ENCODE measurements at regions not wholly inside any gene's neighbourhood (a gene's known extent, or its start where the extent isn't known, plus 50 kb on each side); places are given as distances from the start of the nearest gene placed in this dataset.

DNA sequence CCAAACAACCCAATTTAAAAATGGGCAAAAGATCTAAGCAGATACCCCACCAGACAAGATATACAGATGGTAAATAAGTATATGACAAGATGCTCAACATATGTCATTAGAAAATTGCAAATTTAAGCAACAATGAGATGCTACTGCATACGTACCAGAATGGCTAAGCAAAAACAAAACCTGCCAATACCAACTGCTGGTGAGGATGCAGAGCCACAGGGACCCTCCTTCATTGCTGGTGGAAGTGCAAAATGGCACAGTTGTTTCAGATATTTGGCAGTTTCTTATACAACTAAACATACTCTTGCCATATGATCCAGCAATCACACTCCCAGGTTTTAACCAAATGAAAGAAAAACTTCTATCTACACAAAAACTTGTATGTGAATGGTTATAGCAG, 178.9 kb downstream of the BARX1 start:
- H2AFZ ChIP-seq (ENCODE audit: low read length) = no peak overlapping the region
- H3K4me1 ChIP-seq (ENCODE audit: control insufficient read depth, extremely low read depth, insufficient read depth, low read length) = no peaks in the 10 kb centered on the region
- H3K27ac ChIP-seq (ENCODE audit: insufficient read depth, low read length) = no peak overlapping the region
- no peaks in the 10 kb centered on the region for H3K9me3 ChIP-seq (ENCODE audit: control insufficient read depth, insufficient read depth, low read depth, low read length)
- H3K27me3 ChIP-seq (ENCODE audit: control insufficient read depth, insufficient read depth, low read length) = no peaks in the 10 kb centered on the region
- no peaks in the 10 kb centered on the region for H3K79me2 ChIP-seq (ENCODE audit: control insufficient read depth, insufficient read depth, low read length)
- H3K36me3 ChIP-seq (ENCODE audit: control insufficient read depth, insufficient read depth, low read length) = no peaks in the 10 kb centered on the region
- no peak for DNase-seq (ENCODE audit: low read depth in 2 of 2)
- H4K20me1 ChIP-seq (ENCODE audit: control insufficient read depth, extremely low read depth, insufficient read depth, low read length) = no peaks in the 10 kb centered on the region
- no peak overlapping the region for H3K4me2 ChIP-seq (ENCODE audit: extremely low read depth, insufficient read depth, low read length)
- no peak overlapping the region for H3K4me3 ChIP-seq (replicated peaks in 1 of 4; ENCODE audit: control extremely low read depth in 1 of 4, insufficient read depth in 1 of 4, low read depth in 3 of 4, low read length in 4 of 4)
- TF ChIP-seq, protein P1, sequence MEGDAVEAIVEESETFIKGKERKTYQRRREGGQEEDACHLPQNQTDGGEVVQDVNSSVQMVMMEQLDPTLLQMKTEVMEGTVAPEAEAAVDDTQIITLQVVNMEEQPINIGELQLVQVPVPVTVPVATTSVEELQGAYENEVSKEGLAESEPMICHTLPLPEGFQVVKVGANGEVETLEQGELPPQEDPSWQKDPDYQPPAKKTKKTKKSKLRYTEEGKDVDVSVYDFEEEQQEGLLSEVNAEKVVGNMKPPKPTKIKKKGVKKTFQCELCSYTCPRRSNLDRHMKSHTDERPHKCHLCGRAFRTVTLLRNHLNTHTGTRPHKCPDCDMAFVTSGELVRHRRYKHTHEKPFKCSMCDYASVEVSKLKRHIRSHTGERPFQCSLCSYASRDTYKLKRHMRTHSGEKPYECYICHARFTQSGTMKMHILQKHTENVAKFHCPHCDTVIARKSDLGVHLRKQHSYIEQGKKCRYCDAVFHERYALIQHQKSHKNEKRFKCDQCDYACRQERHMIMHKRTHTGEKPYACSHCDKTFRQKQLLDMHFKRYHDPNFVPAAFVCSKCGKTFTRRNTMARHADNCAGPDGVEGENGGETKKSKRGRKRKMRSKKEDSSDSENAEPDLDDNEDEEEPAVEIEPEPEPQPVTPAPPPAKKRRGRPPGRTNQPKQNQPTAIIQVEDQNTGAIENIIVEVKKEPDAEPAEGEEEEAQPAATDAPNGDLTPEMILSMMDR (conservative IDR thresholded peaks at IDR 0.05 in 1 of 2, IDR thresholded peaks at IDR 0.05 in 1 of 2; ENCODE audit: low read depth in 1 of 2, low read length in 2 of 2) = no peak
- no peak for TF ChIP-seq EZH2 (IDR thresholded peaks at IDR 0.05; ENCODE audit: low read length, missing control alignments)
- H3K9ac ChIP-seq (ENCODE audit: insufficient read depth, low read length) = no peak overlapping the region

DNA sequence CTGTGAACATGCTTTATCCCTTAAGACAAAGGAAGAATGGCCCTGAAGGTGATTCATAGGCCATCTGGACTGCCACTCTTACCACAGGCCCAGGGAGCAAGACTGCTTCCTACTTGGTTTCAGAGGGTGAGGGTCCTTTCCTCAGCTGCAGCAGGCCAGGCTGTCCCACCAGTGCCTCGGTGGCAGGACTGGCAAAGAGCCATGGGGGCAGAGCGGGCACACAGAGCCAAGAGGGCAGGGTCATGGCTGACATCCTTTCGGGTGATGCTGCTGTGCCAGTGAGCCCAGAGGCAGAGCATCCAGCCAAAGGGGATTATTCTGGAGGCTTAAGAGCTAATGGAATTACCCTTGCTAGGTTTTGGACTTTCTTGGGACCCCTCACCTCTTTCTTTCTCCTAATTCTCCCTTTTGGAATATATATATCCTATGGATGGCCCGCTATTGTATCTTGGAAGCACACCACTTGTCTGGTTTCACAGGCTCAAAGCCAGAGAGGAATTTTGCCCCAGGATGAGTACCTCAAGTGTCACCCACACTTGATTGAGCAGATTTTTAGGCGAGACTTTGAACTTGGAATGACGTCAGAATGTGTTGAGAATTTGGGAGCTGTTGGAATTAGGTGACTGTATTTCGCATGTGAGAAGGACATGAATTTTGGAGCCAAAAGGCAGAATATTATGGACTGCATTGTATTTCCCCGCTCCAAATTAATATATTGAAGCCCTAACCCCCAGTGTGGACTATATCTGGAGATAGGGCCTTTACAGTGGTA, 180.6 kb downstream of the BARX1 start:
- Histone ChIP-seq H2AFZ (ENCODE audit: low read length) (no peak overlapping the region), H3K4me1 (ENCODE audit: control insufficient read depth, extremely low read depth, insufficient read depth, low read length) (no peaks in the 10 kb centered on the region), H4K20me1 (ENCODE audit: control insufficient read depth, extremely low read depth, insufficient read depth, low read length) (no peaks in the 10 kb centered on the region), H3K9ac (ENCODE audit: insufficient read depth, low read length) (no peak overlapping the region), H3K9me3 (ENCODE audit: control insufficient read depth, insufficient read depth, low read depth, low read length) (no peaks in the 10 kb centered on the region), H3K4me2 (ENCODE audit: extremely low read depth, insufficient read depth, low read length) (no peak overlapping the region), H3K4me3 (replicated peaks in 1 of 4; ENCODE audit: control extremely low read depth in 1 of 4, insufficient read depth in 1 of 4, low read depth in 3 of 4, low read length in 4 of 4) (no peak overlapping the region), H3K79me2 (ENCODE audit: control insufficient read depth, insufficient read depth, low read length) (no peaks in the 10 kb centered on the region), H3K36me3 (ENCODE audit: control insufficient read depth, insufficient read depth, low read length) (no peaks in the 10 kb centered on the region), H3K27ac (ENCODE audit: insufficient read depth, low read length) (no peak overlapping the region), H3K27me3 (ENCODE audit: control insufficient read depth, insufficient read depth, low read length) (no peaks in the 10 kb centered on the region)
- TF ChIP-seq EZH2 (IDR thresholded peaks at IDR 0.05; ENCODE audit: low read length, missing control alignments) = no peak
- TF ChIP-seq, protein P1 (conservative IDR thresholded peaks at IDR 0.05 in 1 of 2, IDR thresholded peaks at IDR 0.05 in 1 of 2; ENCODE audit: low read depth in 1 of 2, low read length in 2 of 2) = no peak
- no peak for DNase-seq (ENCODE audit: low read depth in 2 of 2)

DNA sequence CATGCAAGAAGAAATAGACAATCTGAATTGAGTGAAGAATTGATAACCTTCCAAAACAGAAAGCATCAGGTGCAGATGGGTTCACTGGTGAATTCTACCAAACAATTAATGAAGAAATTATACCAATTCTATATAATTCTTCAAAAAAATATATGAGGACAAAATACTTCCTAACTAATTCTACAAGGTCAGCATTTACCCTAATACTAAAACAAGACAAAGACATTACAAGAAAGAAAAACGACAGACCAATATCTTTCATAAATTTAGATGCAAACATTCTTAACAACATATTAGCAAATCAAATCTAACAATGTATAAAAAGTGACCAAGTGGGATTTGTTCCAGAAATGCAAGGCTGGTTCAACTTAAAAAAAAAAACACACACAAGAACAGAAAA, 183.9 kb downstream of the BARX1 start:
- Histone ChIP-seq H3K27ac (ENCODE audit: insufficient read depth, low read length) (no peak overlapping the region), H3K4me3 (replicated peaks in 1 of 4; ENCODE audit: control extremely low read depth in 1 of 4, insufficient read depth in 1 of 4, low read depth in 3 of 4, low read length in 4 of 4) (no peak overlapping the region), H3K79me2 (ENCODE audit: control insufficient read depth, insufficient read depth, low read length) (no peaks in the 10 kb centered on the region), H3K4me2 (ENCODE audit: extremely low read depth, insufficient read depth, low read length) (no peak overlapping the region), H2AFZ (ENCODE audit: low read length) (no peak overlapping the region), H3K4me1 (ENCODE audit: control insufficient read depth, extremely low read depth, insufficient read depth, low read length) (no peaks in the 10 kb centered on the region), H3K9ac (ENCODE audit: insufficient read depth, low read length) (no peak overlapping the region), H3K36me3 (ENCODE audit: control insufficient read depth, insufficient read depth, low read length) (no peaks in the 10 kb centered on the region), H3K27me3 (ENCODE audit: control insufficient read depth, insufficient read depth, low read length) (no peaks in the 10 kb centered on the region), H3K9me3 (ENCODE audit: control insufficient read depth, insufficient read depth, low read depth, low read length) (no peaks in the 10 kb centered on the region), H4K20me1 (ENCODE audit: control insufficient read depth, extremely low read depth, insufficient read depth, low read length) (no peaks in the 10 kb centered on the region)
- TF ChIP-seq, protein P1 (conservative IDR thresholded peaks at IDR 0.05 in 1 of 2, IDR thresholded peaks at IDR 0.05 in 1 of 2; ENCODE audit: low read depth in 1 of 2, low read length in 2 of 2) = no peak
- no peak for TF ChIP-seq EZH2 (IDR thresholded peaks at IDR 0.05; ENCODE audit: low read length, missing control alignments)
- DNase-seq (ENCODE audit: low read depth in 2 of 2) = no peak
